Pancreas (tissue), 10 donors: ENCODE measurements at regions not wholly inside any gene's neighbourhood (a gene's known extent, or its start where the extent isn't known, plus 50 kb on each side); places are given as distances from the start of the nearest gene placed in this dataset.

Source experiments
- ATAC-seq, 4 donors: fragments of 200-7000 bp; cut with Tn5 transposase; one replicate each; pipeline versions ENCODE4 v1.8.0 to v1.9.1; 2020; ENCODE audit warnings: mild to moderate bottlenecking in 4 of 4, moderate library complexity in 4 of 4
- DNase-seq, 6 donors: peaks; one replicate each; pipeline ENCODE4 v3.0.0-alpha.2; 2020
- FAIRE-seq: peaks from 2 replicates; lab custom pipeline; 2012; peaks lifted over from hg19 to GRCh38; lab: Jason Lieb, UNC
- H3K27ac ChIP-seq, 4 donors: fragments of 200-600 bp; sonication (generic); 1 replicate in 3 of 4; 2 replicates in 1 of 4; pipeline versions ENCODE4 v1.5.0 to v1.8.0; 2020
- H3K27me3 ChIP-seq, 4 donors: fragments of 200-600 bp; one replicate each; pipeline ENCODE4 v1.8.0; 2021
- H3K36me3 ChIP-seq, 3 donors: fragments of 200-600 bp; sonication (generic) in 1 of 3; one replicate each; pipeline versions ENCODE4 v1.5.0 to v1.8.0; 2020 to 2021
- H3K4me1 ChIP-seq, 3 donors: fragments of 200-600 bp; one replicate each; pipeline ENCODE4 v1.8.0; 2021
- H3K4me3 ChIP-seq, 4 donors: fragments of 200-600 bp; sonication (generic) in 2 of 4; one replicate each; pipeline versions ENCODE4 v1.5.0 to v1.8.0; 2020 to 2021
- H3K9me3 ChIP-seq, 4 donors: fragments of 200-600 bp; one replicate each; pipeline ENCODE4 v1.8.0; 2021
- WGBS, 2 donors: extraction: QIAGEN DNeasy Blood & Tissue Kit; methylation state at CpG; one replicate each; pipeline ENCODE4 v1.1.7; 2013; 5-methylcytosine and 5-hydroxymethylcytosine counted together
- intact Hi-C, 3 donors: fragments of 100-400 bp; cut with DNase I; formaldehyde crosslinking; loops; one replicate each; pipeline versions ENCODE4 v1.11.1 to v1.14.2; 2022
- TF ChIP-seq, protein P1 (sequence below), 4 donors: fragments of 200-600 bp; sonication (generic) in 3 of 4; IDR thresholded peaks; one replicate each; pipeline versions ENCODE4 v1.5.0 to v1.8.0; 2021; ENCODE audit warnings: antibody characterized with exemption in 4 of 4
- donor health status: healthy with polysubstance abuse.
- donor health status: DM: no; HTN: no; CAD: no; lungs with moderate emphysema.
- donor health status: DM: no; HTN: no; CAD: no.
- donor health status: control.
- donor health status: control.
- donor health status: Bipolar disorder and iron deficiency.
- donor health status: DM: yes; HTN: yes; CAD: no.
- donor health status: DM: no; HTN: no; CAD: no.
- donor health status: DM: no; HTN: no; CAD: no.
- donor health status: DM: yes; HTN: yes; CAD: no.

DNA sequence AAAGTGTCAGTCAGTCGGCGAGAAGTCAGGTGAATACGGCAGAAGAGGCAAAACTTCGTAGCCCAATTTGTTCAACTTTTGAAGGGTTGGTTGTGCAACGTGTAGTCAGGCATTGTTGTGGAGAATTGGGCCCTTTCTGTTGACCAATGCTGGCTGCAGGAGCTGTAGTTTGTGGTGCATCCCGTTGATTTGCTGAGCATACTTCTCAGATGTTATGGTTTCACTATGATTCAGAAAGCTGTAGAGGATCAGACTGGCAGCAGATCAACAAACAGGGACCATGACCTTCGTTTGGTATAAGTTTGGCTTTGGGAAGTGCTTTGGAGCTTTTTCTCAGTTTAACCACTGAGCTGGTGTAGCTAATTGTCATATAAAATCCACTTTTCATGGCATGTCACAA is 190.2 kb upstream of the ADAMTS5 start:
- DNase-seq (no peak), FAIRE-seq (no peak), ATAC-seq (no peak)
- no peak overlapping the region for H3K4me3 ChIP-seq
- no peaks in the 10 kb centered on the region for H3K27me3 ChIP-seq
- intact Hi-C loops, result no loop called here
- 77 to 80% methylated on average over 7 of the region's 7 CpGs for WGBS, 2 donors
- no peaks in the 10 kb centered on the region for H3K36me3 ChIP-seq
- H3K27ac ChIP-seq, result no peak overlapping the region
- TF ChIP-seq, protein P1, sequence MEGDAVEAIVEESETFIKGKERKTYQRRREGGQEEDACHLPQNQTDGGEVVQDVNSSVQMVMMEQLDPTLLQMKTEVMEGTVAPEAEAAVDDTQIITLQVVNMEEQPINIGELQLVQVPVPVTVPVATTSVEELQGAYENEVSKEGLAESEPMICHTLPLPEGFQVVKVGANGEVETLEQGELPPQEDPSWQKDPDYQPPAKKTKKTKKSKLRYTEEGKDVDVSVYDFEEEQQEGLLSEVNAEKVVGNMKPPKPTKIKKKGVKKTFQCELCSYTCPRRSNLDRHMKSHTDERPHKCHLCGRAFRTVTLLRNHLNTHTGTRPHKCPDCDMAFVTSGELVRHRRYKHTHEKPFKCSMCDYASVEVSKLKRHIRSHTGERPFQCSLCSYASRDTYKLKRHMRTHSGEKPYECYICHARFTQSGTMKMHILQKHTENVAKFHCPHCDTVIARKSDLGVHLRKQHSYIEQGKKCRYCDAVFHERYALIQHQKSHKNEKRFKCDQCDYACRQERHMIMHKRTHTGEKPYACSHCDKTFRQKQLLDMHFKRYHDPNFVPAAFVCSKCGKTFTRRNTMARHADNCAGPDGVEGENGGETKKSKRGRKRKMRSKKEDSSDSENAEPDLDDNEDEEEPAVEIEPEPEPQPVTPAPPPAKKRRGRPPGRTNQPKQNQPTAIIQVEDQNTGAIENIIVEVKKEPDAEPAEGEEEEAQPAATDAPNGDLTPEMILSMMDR (IDR thresholded peaks at IDR 0.05), result no peak
- no peaks in the 10 kb centered on the region for H3K4me1 ChIP-seq
- no peaks in the 10 kb centered on the region for H3K9me3 ChIP-seq

DNA sequence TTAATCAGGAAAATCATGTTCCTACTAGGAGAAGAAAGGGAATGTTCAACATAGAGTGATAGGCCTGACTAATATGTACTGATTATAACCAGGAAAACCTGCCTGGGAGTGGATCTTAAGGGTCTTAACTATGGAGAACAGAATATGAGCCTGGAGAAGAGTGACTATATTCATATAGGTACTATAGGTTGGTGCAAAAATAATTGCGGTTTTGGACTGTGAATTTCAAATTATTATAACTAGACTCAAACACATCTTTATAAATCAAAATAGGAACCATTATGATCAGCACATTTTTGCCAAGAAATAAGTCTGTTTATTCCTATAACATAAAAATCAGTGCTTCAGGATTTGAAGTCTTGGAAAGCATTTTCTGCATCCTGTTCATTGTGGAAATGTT is 189.8 kb upstream of the ADAMTS5 start:
- 89 to 92% methylated on average over 1 of the region's 1 CpG for WGBS, 2 donors
- TF ChIP-seq, protein P1 (IDR thresholded peaks at IDR 0.05), result no peak
- Histone ChIP-seq H3K36me3 (no peaks in the 10 kb centered on the region), H3K4me3 (no peak overlapping the region), H3K27me3 (no peaks in the 10 kb centered on the region), H3K27ac (no peak overlapping the region), H3K4me1 (no peaks in the 10 kb centered on the region), H3K9me3 (no peaks in the 10 kb centered on the region)
- intact Hi-C loops, result no loop called here
- ATAC-seq (no peak), DNase-seq (no peak), FAIRE-seq (no peak)

GRCh38 chr21:27155130-27155500 is 188.2 kb upstream of the ADAMTS5 start:
- H3K4me1 ChIP-seq, result no peaks in the 10 kb centered on the region
- no peak for FAIRE-seq
- H3K9me3 ChIP-seq, result no peaks in the 10 kb centered on the region
- peak overlapping the region in 2 of 4 donors; percentile 27 to 42 for H3K27ac ChIP-seq
- no peak for DNase-seq
- intact Hi-C loops, result no loop called here
- 45 to 52% methylated on average over 1 of the region's 1 CpG for WGBS, 2 donors
- TF ChIP-seq, protein P1 (IDR thresholded peaks at IDR 0.05), result no peak
- H3K4me3 ChIP-seq, result no peak overlapping the region
- H3K36me3 ChIP-seq, result no peaks in the 10 kb centered on the region
- H3K27me3 ChIP-seq, result no peaks in the 10 kb centered on the region
- no peak for ATAC-seq

DNA sequence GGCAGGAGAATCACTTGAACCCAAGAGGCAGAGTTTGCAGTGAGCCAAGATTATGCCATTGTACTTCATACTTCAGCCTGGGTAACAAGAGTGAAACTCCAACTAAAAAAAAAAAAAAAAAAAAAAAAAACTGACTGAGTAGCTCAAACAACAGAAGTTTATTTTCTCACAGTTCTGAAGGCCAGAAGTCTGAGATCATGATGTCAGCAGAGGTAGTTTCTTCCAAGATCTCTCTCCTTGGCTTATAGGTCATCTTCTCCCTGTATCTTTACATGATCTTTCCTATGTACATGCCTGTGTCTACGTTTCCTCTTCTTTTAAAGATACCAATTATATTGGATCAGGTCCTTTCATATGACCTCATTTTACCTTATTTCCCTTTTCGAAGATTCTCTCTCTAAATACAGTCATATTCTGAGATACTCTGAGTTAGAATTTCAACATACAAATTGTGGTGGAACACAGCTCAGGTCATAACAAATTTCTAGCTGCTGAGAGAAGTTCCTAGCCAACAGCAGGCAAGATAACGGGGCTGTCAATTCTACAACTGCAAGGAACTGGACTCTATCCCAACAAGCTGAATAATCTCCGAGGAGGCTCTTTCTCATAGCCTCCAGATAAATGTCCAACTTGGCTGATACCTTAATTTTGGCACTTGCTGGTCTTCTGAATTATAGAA is 187.7 kb upstream of the ADAMTS5 start:
- 26 to 31% methylated on average over 4 of the region's 4 CpGs for WGBS, 2 donors
- intact Hi-C loops, result no loop called here
- no peaks in the 10 kb centered on the region for H3K36me3 ChIP-seq
- no peaks in the 10 kb centered on the region for H3K4me1 ChIP-seq
- no peak overlapping the region for H3K4me3 ChIP-seq
- no peaks in the 10 kb centered on the region for H3K9me3 ChIP-seq
- no peak for DNase-seq
- H3K27ac ChIP-seq, result peak overlapping the region in 2 of 4 donors; percentile 27 to 42
- TF ChIP-seq, protein P1 (IDR thresholded peaks at IDR 0.05), result no peak
- FAIRE-seq, result no peak
- no peaks in the 10 kb centered on the region for H3K27me3 ChIP-seq
- ATAC-seq, result peak; percentile 78 to 91 (median 82)

- intact Hi-C loops, result no loop called here
- no peaks in the 10 kb centered on the region for H3K9me3 ChIP-seq
- H3K4me1 ChIP-seq, result no peaks in the 10 kb centered on the region
- FAIRE-seq (no peak), ATAC-seq (no peak), DNase-seq (no peak)
- no peaks in the 10 kb centered on the region for H3K27me3 ChIP-seq
- H3K27ac ChIP-seq, result no peak overlapping the region
- TF ChIP-seq, protein P1 (IDR thresholded peaks at IDR 0.05), result no peak
- no peak overlapping the region for H3K4me3 ChIP-seq
- H3K36me3 ChIP-seq, result no peaks in the 10 kb centered on the region
Observed at GRCh38 chr21:27152996-27153395, 186.1 kb upstream of the ADAMTS5 start.
